SW480 (cell line): ENCODE measurements at regions not wholly inside any gene's neighbourhood (a gene's known extent, or its start where the extent isn't known, plus 50 kb on each side); places are given as distances from the start of the nearest gene placed in this dataset.
A peak's percentile ranks its signal among the peaks of the same experiment; 100 is the strongest.
"Not testable (repeated sequence)": the region's sequence is repeated elsewhere in the genome, so short reads cannot be mapped to it uniquely, and the experiment has no call there.

Experiments
- DNase-seq: peaks from one replicate; pipeline ENCODE4 v3.0.0-alpha.2; 2016; ENCODE audit warnings: low spot score

- peak; percentile 27 for DNase-seq
Measured at GRCh38 chr16:48003206-48003907, 152.4 kb downstream of the ABCC12 start.

- no peak for DNase-seq
Measured at GRCh38 chr16:48001324-48001895, 154.4 kb downstream of the ABCC12 start.

GRCh38 chr16:48000622-48001021 lies 155.2 kb downstream of the ABCC12 start:
- DNase-seq, result no peak

GRCh38 chr16:47999595-47999994 lies 156.2 kb downstream of the ABCC12 start:
- DNase-seq, result no peak

- DNase-seq, result no peak
Measured at GRCh38 chr16:47995354-47995753, 160.4 kb downstream of the ABCC12 start.

GRCh38 chr16:47991491-47991890 lies 164.3 kb downstream of the ABCC12 start:
- no peak for DNase-seq

GRCh38 chr16:47990676-47991075 lies 165.1 kb downstream of the ABCC12 start:
- DNase-seq, result no peak

GRCh38 chr16:47987136-47987535 lies 168.7 kb downstream of the ABCC12 start:
- no peak for DNase-seq

- DNase-seq, result no peak
Measured at GRCh38 chr16:47986031-47986430, 169.8 kb downstream of the ABCC12 start.

- DNase-seq, result no peak
Measured at GRCh38 chr16:47984669-47985068, 171.1 kb downstream of the ABCC12 start.

GRCh38 chr16:47983999-47984580 lies 171.7 kb downstream of the ABCC12 start:
- DNase-seq, result no peak

- DNase-seq, result no peak
Measured at GRCh38 chr16:47980212-47980611, 175.6 kb downstream of the ABCC12 start.

GRCh38 chr16:47979616-47980182 lies 176.1 kb downstream of the ABCC12 start:
- no peak for DNase-seq

- DNase-seq, result no peak
Measured at GRCh38 chr16:47979164-47979520, 176.7 kb downstream of the ABCC12 start.

GRCh38 chr16:47978491-47979163 lies 177.2 kb downstream of the ABCC12 start:
- DNase-seq, result no peak

GRCh38 chr16:47977802-47978201 lies 178.0 kb downstream of the ABCC12 start:
- no peak for DNase-seq

GRCh38 chr16:47976636-47977210 lies 179.1 kb downstream of the ABCC12 start:
- no peak for DNase-seq

- DNase-seq, result not testable (repeated sequence)
Measured at GRCh38 chr16:47974971-47975370, 180.8 kb downstream of the ABCC12 start.

- no peak for DNase-seq
Measured at GRCh38 chr16:47973552-47973951, 182.2 kb downstream of the ABCC12 start.

- no peak for DNase-seq
Measured at GRCh38 chr16:47972246-47972985, 183.4 kb downstream of the ABCC12 start.

- DNase-seq, result no peak
Measured at GRCh38 chr16:47971225-47971624, 184.6 kb downstream of the ABCC12 start.
